B cell (primary cell): ENCODE measurements at regions not wholly inside any gene's neighbourhood (a gene's known extent, or its start where the extent isn't known, plus 50 kb on each side); places are given as distances from the start of the nearest gene placed in this dataset.

Source experiments
- EZH2 ChIP-seq: IDR thresholded peaks from 2 replicates; pipeline ENCODE4 v1.6.1; 2012; ENCODE audit warnings: borderline replicate concordance, low read depth, mild to moderate bottlenecking, moderate library complexity, low read length; ENCODE audit not compliant: insufficient read depth, poor library complexity, severe bottlenecking
- TF ChIP-seq, protein P1 (sequence below): fragments of 200-600 bp; IDR thresholded peaks from one replicate; pipeline ENCODE4 v1.8.0; 2022; ENCODE audit warnings: antibody characterized with exemption, mild to moderate bottlenecking

DNA sequence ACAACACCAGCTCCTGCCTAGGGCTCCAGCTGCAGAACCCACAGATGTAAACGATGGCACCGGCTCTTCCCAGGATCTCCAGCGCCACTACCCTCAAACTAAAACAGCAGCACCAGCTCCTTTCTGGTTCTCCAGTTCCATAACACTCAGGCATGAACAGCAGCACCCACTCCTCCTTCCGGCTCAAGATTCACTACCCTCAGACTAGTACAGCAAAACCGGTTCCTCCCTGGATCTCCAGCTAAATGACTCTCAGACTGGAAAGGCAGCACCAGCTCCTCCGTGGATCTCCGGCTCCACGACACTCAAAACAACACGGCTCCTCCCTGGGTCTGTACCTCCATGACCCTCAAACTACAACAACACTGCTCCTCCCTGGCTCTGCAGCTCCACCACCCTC, 325.0 kb downstream of the PREX1 start:
- TF ChIP-seq, protein P1, sequence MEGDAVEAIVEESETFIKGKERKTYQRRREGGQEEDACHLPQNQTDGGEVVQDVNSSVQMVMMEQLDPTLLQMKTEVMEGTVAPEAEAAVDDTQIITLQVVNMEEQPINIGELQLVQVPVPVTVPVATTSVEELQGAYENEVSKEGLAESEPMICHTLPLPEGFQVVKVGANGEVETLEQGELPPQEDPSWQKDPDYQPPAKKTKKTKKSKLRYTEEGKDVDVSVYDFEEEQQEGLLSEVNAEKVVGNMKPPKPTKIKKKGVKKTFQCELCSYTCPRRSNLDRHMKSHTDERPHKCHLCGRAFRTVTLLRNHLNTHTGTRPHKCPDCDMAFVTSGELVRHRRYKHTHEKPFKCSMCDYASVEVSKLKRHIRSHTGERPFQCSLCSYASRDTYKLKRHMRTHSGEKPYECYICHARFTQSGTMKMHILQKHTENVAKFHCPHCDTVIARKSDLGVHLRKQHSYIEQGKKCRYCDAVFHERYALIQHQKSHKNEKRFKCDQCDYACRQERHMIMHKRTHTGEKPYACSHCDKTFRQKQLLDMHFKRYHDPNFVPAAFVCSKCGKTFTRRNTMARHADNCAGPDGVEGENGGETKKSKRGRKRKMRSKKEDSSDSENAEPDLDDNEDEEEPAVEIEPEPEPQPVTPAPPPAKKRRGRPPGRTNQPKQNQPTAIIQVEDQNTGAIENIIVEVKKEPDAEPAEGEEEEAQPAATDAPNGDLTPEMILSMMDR: no peak
- TF ChIP-seq EZH2: no peak
